Breast epithelium (tissue), 4 donors: ENCODE measurements at regions not wholly inside any gene's neighbourhood (a gene's known extent, or its start where the extent isn't known, plus 50 kb on each side); places are given as distances from the start of the nearest gene placed in this dataset.
"Not testable (repeated sequence)": the region's sequence is repeated elsewhere in the genome, so short reads cannot be mapped to it uniquely, and the experiment has no call there.

Experiments
- DNase-seq, 2 donors: peaks; one replicate each; pipeline ENCODE4 v3.0.0-alpha.2; 2019; ENCODE audit warnings: low spot score in 2 of 2
- H3K27ac ChIP-seq, 2 donors: fragments of 200-600 bp; sonication (generic) in 1 of 2; one replicate each; pipeline ENCODE4 v1.5.1; 2016 to 2019; ENCODE audit warnings: mild to moderate bottlenecking in 1 of 2
- H3K27me3 ChIP-seq, 2 donors: fragments of 200-600 bp; sonication (generic) in 1 of 2; one replicate each; pipeline versions ENCODE4 v1.5.1 to v1.6.0; 2017 to 2019; ENCODE audit warnings: control low read depth in 1 of 2, mild to moderate bottlenecking in 1 of 2
- H3K36me3 ChIP-seq: fragments of 200-600 bp; one replicate; pipeline ENCODE4 v1.5.1; 2019
- H3K4me1 ChIP-seq, 2 donors: fragments of 200-600 bp; sonication (generic); one replicate each; pipeline ENCODE4 v1.5.1; 2016 to 2019; ENCODE audit warnings: control low read depth in 1 of 2
- H3K4me3 ChIP-seq, 3 donors: fragments of 200-600 bp; sonication (generic); 1 replicate in 2 of 3; 2 replicates in 1 of 3; pipeline ENCODE4 v1.5.1; 2016 to 2019; ENCODE audit warnings: mild to moderate bottlenecking in 3 of 3, moderate library complexity in 2 of 3
- H3K9me3 ChIP-seq, 2 donors: fragments of 200-600 bp; sonication (generic) in 1 of 2; one replicate each; pipeline ENCODE4 v1.5.1; 2016 to 2019; ENCODE audit warnings: control low read depth in 1 of 2
- POLR2A ChIP-seq: fragments of 450-650 bp; IDR thresholded peaks from one replicate; pipeline ENCODE4 v1.6.1; 2016; ENCODE audit warnings: antibody characterized with exemption, mild to moderate bottlenecking, moderate library complexity
- POLR2AphosphoS5 ChIP-seq, 3 donors: sonication (generic); formaldehyde crosslinking; IDR thresholded peaks; one replicate each; pipeline ENCODE4 v1.6.1; 2017; ENCODE audit warnings: antibody characterized with exemption in 3 of 3
- intact Hi-C: fragments of 100-400 bp; cut with DNase I; formaldehyde crosslinking; loops from one replicate; pipeline ENCODE4 v1.15.1; 2023; ENCODE audit warnings: low total_unique reads
- TF ChIP-seq, protein P1 (sequence below), 3 donors: fragments of 450-650 bp; IDR thresholded peaks; one replicate each; pipeline ENCODE4 v1.5.1; 2016 to 2017; ENCODE audit warnings: antibody characterized with exemption in 3 of 3, mild to moderate bottlenecking in 3 of 3, moderate library complexity in 3 of 3

DNA sequence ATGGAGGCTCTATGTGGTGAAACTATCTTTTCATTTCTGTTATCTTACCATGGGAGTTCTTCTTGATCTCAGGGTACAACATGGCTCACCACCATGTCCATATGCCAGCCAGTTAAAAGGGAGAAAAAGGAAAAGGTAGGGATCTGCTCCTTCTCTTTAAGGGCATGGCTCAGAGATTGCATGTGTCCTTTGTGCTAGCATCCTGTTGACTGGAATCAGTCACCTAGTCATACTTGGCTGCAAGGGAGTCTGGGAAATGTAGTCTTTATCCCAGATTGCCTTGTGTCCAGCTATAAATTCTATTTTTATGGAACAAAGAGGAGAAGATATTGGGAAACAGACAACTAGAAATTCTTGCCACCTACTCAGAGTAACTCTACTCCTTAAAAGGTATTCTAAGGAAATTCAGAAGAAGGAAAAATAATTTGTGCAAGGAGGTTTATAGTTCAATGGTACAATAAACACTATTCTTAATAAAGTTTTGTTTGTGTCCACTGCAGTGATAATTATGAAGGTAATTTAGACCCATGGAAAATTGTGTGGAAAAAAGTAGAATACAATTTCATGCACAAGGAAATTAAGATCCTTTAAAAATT is 86.4 kb upstream of the RPH3A start:
- no peak for DNase-seq
- H3K4me3 ChIP-seq, result no peak overlapping the region
- H3K27ac ChIP-seq, result no peak overlapping the region
- TF ChIP-seq POLR2AphosphoS5 (IDR thresholded peaks at IDR 0.05) (no peak), POLR2A (no peak)
- TF ChIP-seq, protein P1, sequence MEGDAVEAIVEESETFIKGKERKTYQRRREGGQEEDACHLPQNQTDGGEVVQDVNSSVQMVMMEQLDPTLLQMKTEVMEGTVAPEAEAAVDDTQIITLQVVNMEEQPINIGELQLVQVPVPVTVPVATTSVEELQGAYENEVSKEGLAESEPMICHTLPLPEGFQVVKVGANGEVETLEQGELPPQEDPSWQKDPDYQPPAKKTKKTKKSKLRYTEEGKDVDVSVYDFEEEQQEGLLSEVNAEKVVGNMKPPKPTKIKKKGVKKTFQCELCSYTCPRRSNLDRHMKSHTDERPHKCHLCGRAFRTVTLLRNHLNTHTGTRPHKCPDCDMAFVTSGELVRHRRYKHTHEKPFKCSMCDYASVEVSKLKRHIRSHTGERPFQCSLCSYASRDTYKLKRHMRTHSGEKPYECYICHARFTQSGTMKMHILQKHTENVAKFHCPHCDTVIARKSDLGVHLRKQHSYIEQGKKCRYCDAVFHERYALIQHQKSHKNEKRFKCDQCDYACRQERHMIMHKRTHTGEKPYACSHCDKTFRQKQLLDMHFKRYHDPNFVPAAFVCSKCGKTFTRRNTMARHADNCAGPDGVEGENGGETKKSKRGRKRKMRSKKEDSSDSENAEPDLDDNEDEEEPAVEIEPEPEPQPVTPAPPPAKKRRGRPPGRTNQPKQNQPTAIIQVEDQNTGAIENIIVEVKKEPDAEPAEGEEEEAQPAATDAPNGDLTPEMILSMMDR (IDR thresholded peaks at IDR 0.05), result no peak
- no peaks in the 10 kb centered on the region for H3K27me3 ChIP-seq
- no peaks in the 10 kb centered on the region for H3K9me3 ChIP-seq
- intact Hi-C loops, result no loop called here
- no peaks in the 10 kb centered on the region for H3K36me3 ChIP-seq
- no peaks in the 10 kb centered on the region for H3K4me1 ChIP-seq

DNA sequence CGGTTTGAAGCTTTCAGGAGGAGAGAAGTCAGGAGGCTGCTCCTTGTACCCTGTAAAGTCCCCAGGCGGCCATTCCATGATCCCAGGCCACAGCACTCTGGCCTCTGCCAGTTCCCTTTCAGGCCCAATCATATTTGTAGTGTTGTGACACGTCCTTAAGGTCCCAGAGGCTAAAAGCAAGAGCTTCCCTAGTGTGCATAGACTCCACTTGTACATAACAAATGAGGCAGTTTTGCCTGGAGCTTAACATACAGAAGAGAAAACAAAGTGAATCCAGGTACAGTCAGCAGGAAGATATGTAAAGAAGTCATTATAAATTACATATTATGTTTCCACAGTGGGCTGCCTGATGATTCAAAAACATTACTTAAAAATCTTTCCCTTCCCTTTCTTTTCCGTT is 81.1 kb upstream of the RPH3A start:
- Histone ChIP-seq H3K36me3 (no peaks in the 10 kb centered on the region), H3K4me1 (no peaks in the 10 kb centered on the region), H3K4me3 (no peak overlapping the region), H3K9me3 (no peaks in the 10 kb centered on the region), H3K27me3 (no peaks in the 10 kb centered on the region), H3K27ac (no peak overlapping the region)
- TF ChIP-seq POLR2AphosphoS5 (IDR thresholded peaks at IDR 0.05) (no peak), POLR2A (no peak)
- TF ChIP-seq, protein P1 (IDR thresholded peaks at IDR 0.05), result no peak
- no peak for DNase-seq
- intact Hi-C loops, result no loop called here

DNA sequence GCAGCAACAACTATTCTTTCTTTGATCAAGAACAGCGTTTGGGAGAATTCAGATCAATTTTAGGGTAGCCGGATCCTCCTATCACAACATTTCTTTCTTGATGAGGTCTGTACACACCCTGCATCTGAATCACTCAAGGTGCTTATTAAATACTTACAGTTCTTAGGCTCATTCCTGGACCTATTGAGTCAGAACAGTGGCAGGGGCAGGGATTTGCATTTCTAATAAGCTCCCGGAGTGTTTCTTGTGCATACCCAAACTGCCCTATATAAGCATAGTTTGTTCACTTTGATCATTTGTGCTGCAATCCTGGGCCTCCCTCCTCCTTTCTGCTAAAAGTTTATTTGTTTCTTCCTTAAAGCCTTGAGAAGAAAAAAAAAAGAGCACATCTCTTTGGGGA is 80.5 kb upstream of the RPH3A start:
- TF ChIP-seq, protein P1 (IDR thresholded peaks at IDR 0.05), result no peak
- no peak for TF ChIP-seq POLR2A
- no peak for TF ChIP-seq POLR2AphosphoS5 (IDR thresholded peaks at IDR 0.05)
- H3K27me3 ChIP-seq, result no peaks in the 10 kb centered on the region
- no peak for DNase-seq
- no peak overlapping the region for H3K27ac ChIP-seq
- no peaks in the 10 kb centered on the region for H3K36me3 ChIP-seq
- intact Hi-C loops, result no loop called here
- no peak overlapping the region for H3K4me3 ChIP-seq
- no peaks in the 10 kb centered on the region for H3K4me1 ChIP-seq
- no peaks in the 10 kb centered on the region for H3K9me3 ChIP-seq

DNA sequence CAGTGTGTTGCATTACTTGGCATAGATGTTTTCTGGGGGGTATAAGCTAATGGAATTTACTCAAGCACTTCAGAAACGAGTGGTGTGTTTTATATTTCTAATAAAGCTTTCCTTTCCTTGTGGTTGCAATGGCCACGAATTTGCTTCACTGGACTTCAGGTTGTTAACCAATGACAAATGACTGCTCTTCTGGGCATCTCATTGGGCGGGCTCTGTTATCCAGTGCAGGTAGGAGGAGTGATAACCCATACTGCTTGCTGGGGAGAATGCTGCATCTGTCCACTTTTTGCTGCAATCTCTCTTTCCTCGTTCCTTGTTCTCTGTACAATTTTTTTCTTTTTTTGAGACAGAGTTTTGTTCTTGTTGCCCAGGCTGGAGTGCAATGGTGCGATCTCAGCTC is 80.0 kb upstream of the RPH3A start:
- Histone ChIP-seq H3K36me3 (no peaks in the 10 kb centered on the region), H3K27ac (no peak overlapping the region), H3K4me3 (no peak overlapping the region), H3K4me1 (no peaks in the 10 kb centered on the region), H3K9me3 (no peaks in the 10 kb centered on the region), H3K27me3 (no peaks in the 10 kb centered on the region)
- no peak for DNase-seq
- TF ChIP-seq, protein P1 (IDR thresholded peaks at IDR 0.05), result no peak
- TF ChIP-seq POLR2AphosphoS5 (IDR thresholded peaks at IDR 0.05), result no peak
- no peak for TF ChIP-seq POLR2A
- intact Hi-C loops, result no loop called here

DNA sequence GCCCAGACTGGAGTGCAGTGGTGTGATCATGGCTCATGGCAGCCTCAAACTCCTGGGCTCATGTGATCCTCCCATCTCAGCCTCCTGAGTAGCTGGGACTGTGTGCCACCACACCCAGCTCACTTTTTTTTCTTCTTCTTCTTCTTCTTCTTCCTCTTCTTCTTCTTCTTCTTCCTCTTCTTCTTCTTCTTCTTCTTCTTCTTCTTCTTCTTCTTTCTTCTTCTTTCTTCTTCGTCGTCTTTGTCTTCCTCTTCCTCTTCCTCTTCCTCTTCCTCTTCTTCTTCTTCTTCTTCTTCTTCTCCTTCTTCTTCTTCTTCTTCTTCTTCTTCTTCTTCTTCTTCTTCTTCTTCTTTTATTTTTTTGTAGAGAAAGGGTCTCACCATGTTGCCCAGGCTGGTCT is 78.8 kb upstream of the RPH3A start:
- H3K9me3 ChIP-seq, H3K4me1 ChIP-seq, DNase-seq, H3K27ac ChIP-seq, H3K27me3 ChIP-seq, H3K36me3 ChIP-seq, intact Hi-C loops, H3K4me3 ChIP-seq: not testable (repeated sequence)

DNA sequence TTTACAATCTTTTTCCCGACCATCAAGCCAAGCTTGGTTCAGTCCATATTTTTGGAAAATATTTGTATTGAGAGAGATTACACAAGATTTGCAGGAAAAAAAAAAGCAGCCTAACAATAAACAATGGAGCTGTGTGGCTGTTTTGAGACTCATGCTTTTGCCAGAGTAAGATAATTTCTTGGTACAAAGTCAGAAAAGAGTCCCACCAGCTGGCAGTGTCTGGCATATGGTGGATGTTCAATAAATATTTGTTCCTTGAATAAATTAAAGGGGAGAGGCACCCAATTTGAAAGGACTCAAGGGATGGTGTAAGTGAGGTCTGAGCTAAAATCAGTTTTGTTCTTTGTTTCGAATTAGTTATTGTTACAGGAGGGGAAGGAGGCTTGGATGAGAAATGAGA is 78.1 kb upstream of the RPH3A start:
- H3K27me3 ChIP-seq, result no peaks in the 10 kb centered on the region
- TF ChIP-seq POLR2AphosphoS5 (IDR thresholded peaks at IDR 0.05) (no peak), POLR2A (no peak)
- TF ChIP-seq, protein P1 (IDR thresholded peaks at IDR 0.05), result no peak
- DNase-seq, result no peak
- no peaks in the 10 kb centered on the region for H3K4me1 ChIP-seq
- no peaks in the 10 kb centered on the region for H3K9me3 ChIP-seq
- intact Hi-C loops, result no loop called here
- no peaks in the 10 kb centered on the region for H3K36me3 ChIP-seq
- H3K27ac ChIP-seq, result no peak overlapping the region
- no peak overlapping the region for H3K4me3 ChIP-seq
